DOHH2 (cell line): ENCODE measurements at regions not wholly inside any gene's neighbourhood (a gene's known extent, or its start where the extent isn't known, plus 50 kb on each side); places are given as distances from the start of the nearest gene placed in this dataset.

Experiments used
- CTCF ChIP-seq: fragments of 200-600 bp; sonication (generic); IDR thresholded peaks from one replicate; pipeline ENCODE4 v1.5.1; 2014; ENCODE audit warnings: antibody characterized with exemption, mild to moderate bottlenecking, low read depth, low read length; ENCODE audit not compliant: poor library complexity, severe bottlenecking
- EZH2phosphoT487 ChIP-seq: fragments of 200-600 bp; sonication (generic); IDR thresholded peaks from 2 replicates; pipeline ENCODE4 v1.6.1; 2017; ENCODE audit warnings: borderline replicate concordance, mild to moderate bottlenecking, antibody characterized with exemption, low read length, moderate library complexity, mixed read lengths

DNA sequence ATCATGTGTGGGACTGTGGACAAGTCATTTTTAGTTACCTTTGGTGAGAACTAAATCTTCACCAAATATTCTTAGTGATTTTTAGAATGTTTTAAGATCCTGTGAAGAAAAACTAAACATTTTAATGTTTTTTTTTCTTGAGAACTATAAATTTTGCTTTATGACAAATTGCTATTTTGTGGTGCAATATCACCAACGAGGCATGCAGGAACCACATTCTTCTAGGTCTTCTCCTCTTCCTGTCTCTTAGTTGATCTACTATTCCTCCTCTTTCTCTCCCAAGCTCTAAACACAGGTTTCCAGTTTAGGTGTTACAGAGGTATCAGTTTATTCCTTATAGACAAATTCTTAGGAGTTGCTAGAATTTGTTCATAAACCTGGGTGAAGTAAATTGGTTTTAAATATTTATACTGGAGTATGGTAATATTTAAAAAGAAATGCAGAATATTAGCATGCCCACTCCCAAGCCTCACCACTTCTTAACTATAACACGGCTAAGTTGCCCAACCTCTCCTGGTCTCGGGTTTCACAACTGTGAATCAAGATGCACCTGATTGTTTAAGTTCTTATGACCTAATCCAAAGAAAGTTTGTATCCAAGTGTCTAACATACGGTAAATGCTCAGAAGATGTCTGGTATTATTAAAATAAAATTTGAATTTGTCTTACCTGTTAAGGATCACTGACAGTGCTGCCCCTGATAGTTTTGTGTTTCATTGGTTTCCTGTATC lies 56.5 kb upstream of the CLNK start:
- TF ChIP-seq CTCF (no peak), EZH2phosphoT487 (no peak)
